ENCODE measurements at regions not wholly inside any gene's neighbourhood (a gene's known extent, or its start where the extent isn't known, plus 50 kb on each side); places are given as distances from the start of the nearest gene placed in this dataset.
A peak's percentile ranks its signal among the peaks of the same experiment; 100 is the strongest.

DNA sequence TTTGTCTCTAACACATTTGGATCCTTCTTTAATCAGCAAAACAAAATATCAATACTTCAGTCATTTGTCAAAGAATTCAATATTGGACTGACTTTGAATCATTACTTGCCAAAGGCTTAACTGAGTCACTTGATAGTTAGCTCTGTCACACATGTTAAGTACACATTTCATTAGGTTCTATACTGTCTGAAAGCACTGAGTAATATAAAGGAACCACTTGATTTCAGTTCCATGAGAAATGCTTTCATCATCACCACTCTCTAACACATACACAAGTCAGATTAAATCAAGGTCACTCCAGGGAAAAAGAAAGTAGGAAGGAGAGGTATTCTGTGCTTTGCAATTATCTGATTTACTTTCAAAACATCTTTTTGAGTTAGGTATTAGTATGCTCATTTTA lies 1233.1 kb downstream of the C4orf33 start:
- no peaks in the 10 kb centered on the region for H3K27me3 ChIP-seq (ENCODE audit: control insufficient read depth, insufficient read depth, low read length)
- TF ChIP-seq, protein P1, sequence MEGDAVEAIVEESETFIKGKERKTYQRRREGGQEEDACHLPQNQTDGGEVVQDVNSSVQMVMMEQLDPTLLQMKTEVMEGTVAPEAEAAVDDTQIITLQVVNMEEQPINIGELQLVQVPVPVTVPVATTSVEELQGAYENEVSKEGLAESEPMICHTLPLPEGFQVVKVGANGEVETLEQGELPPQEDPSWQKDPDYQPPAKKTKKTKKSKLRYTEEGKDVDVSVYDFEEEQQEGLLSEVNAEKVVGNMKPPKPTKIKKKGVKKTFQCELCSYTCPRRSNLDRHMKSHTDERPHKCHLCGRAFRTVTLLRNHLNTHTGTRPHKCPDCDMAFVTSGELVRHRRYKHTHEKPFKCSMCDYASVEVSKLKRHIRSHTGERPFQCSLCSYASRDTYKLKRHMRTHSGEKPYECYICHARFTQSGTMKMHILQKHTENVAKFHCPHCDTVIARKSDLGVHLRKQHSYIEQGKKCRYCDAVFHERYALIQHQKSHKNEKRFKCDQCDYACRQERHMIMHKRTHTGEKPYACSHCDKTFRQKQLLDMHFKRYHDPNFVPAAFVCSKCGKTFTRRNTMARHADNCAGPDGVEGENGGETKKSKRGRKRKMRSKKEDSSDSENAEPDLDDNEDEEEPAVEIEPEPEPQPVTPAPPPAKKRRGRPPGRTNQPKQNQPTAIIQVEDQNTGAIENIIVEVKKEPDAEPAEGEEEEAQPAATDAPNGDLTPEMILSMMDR (IDR thresholded peaks at IDR 0.05; ENCODE audit: borderline replicate concordance, extremely low read depth, insufficient read depth): no peak
- DNase-seq: no peak
- no peaks in the 10 kb centered on the region for H3K9me3 ChIP-seq (ENCODE audit: control insufficient read depth in 2 of 3, insufficient read depth in 1 of 3, low read length in 3 of 3)
- no peak overlapping the region for H3K4me3 ChIP-seq (ENCODE audit: low read length in 3 of 3)
- no peak overlapping the region for H3K27ac ChIP-seq (ENCODE audit: low read depth in 2 of 2, low read length in 2 of 2)
- H3K9ac ChIP-seq (ENCODE audit: low read length in 3 of 3): no peak overlapping the region
- FAIRE-seq: no peak
- intact Hi-C loops (cut with DNase I): no loop called here
- no peaks in the 10 kb centered on the region for H3K36me3 ChIP-seq (ENCODE audit: control insufficient read depth in 2 of 3, insufficient read depth in 3 of 3, low read length in 3 of 3)
- H3K4me1 ChIP-seq (ENCODE audit: control insufficient read depth in 2 of 3, insufficient read depth in 2 of 3, low read depth in 1 of 3, low read length in 3 of 3): peaks cover 0 to 4% (median 0%) of the 10 kb centered on the region in 3 donors

DNA sequence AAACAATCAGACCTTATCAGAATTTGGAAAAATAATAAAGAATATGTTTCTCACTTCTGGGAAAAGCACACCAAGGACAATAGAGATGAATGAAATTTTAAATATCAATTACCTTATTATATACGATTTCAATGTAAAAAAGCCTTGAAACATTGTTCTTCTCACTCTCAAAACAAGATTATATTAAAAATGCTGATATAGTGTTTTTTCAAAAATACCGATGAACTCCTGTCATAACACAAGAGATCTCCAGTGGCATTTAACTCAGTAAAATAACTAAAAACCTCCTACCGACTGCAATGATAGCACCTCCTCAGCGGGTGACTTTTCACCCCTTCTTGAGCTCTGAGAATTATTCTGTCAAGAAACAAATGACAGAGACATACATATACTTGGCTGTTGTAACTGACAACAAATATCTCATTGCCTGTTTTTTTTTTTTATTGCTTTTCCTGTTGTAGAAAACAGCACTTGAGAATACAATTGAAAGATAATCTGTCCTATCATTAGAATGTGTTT lies 1237.3 kb downstream of the C4orf33 start:
- H3K36me3 ChIP-seq (ENCODE audit: control insufficient read depth in 2 of 3, insufficient read depth in 3 of 3, low read length in 3 of 3): no peaks in the 10 kb centered on the region
- H3K9me3 ChIP-seq (ENCODE audit: control insufficient read depth in 2 of 3, insufficient read depth in 1 of 3, low read length in 3 of 3): no peaks in the 10 kb centered on the region
- peak; percentile 13 for FAIRE-seq
- intact Hi-C loops (cut with DNase I): no loop called here
- no peak overlapping the region for H3K9ac ChIP-seq (ENCODE audit: low read length in 3 of 3)
- TF ChIP-seq, protein P1 (IDR thresholded peaks at IDR 0.05; ENCODE audit: borderline replicate concordance, extremely low read depth, insufficient read depth): no peak
- H3K27me3 ChIP-seq (ENCODE audit: control insufficient read depth, insufficient read depth, low read length): no peaks in the 10 kb centered on the region
- no peak overlapping the region for H3K27ac ChIP-seq (ENCODE audit: low read depth in 2 of 2, low read length in 2 of 2)
- H3K4me3 ChIP-seq (ENCODE audit: low read length in 3 of 3): no peak overlapping the region
- DNase-seq: no peak
- no peaks in the 10 kb centered on the region for H3K4me1 ChIP-seq (ENCODE audit: control insufficient read depth in 2 of 3, insufficient read depth in 2 of 3, low read depth in 1 of 3, low read length in 3 of 3)

DNA sequence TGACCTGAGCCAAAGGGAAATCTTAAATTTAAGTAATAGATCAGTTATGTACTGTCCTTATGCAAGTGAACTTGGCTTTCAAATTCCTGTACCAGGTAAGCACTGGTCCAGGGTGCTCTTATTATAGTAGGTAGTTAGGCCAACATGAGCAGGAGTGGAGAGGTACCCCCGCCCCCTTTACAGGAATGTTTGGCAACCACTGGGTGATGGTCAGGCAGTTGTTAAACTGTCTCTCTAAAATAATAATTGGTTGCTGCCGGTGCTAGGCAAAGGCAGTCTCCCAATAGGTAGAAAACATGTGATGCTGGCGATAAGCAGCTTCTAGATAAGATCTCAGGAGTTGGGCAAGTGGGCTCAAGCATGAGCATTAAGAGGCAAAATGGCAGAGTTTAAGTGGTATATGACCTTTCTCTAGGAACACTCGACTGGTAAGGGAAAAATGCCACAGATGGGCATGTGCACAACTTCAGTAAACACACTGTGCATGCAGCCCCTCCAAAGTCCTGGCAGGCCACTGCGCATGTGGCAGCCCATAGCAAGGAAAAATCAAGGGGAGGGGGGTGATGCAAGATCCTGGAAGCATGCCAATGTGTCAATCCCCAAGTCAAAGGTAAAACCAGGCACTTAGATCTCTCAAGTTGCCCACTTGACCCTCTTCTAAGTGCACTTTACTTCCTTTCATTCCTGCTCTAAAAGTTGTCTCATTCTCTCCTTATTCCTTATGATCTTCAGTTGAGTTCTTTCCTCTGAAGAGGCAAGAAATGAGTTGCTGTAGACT lies 1239.7 kb downstream of the C4orf33 start:
- Histone ChIP-seq H3K36me3 (ENCODE audit: control insufficient read depth in 2 of 3, insufficient read depth in 3 of 3, low read length in 3 of 3) (no peaks in the 10 kb centered on the region), H3K4me3 (ENCODE audit: low read length in 3 of 3) (no peak overlapping the region), H3K9ac (ENCODE audit: low read length in 3 of 3) (no peak overlapping the region), H3K9me3 (ENCODE audit: control insufficient read depth in 2 of 3, insufficient read depth in 1 of 3, low read length in 3 of 3) (no peaks in the 10 kb centered on the region), H3K27me3 (ENCODE audit: control insufficient read depth, insufficient read depth, low read length) (no peaks in the 10 kb centered on the region), H3K27ac (ENCODE audit: low read depth in 2 of 2, low read length in 2 of 2) (no peak overlapping the region), H3K4me1 (ENCODE audit: control insufficient read depth in 2 of 3, insufficient read depth in 2 of 3, low read depth in 1 of 3, low read length in 3 of 3) (no peaks in the 10 kb centered on the region)
- DNase-seq: no peak
- intact Hi-C loops (cut with DNase I): no loop called here
- FAIRE-seq: no peak
- TF ChIP-seq, protein P1 (IDR thresholded peaks at IDR 0.05; ENCODE audit: borderline replicate concordance, extremely low read depth, insufficient read depth): no peak

All from kidney (tissue), 13 donors.